IPS-NIHi11 (cell line): ENCODE measurements at regions not wholly inside any gene's neighbourhood (a gene's known extent, or its start where the extent isn't known, plus 50 kb on each side); places are given as distances from the start of the nearest gene placed in this dataset.
A peak's percentile ranks its signal among the peaks of the same experiment; 100 is the strongest.
"Not testable (repeated sequence)": the region's sequence is repeated elsewhere in the genome, so short reads cannot be mapped to it uniquely, and the experiment has no call there.

Source experiments
- DNase-seq: peaks from one replicate; pipeline ENCODE4 v3.0.0; 2012; ENCODE audit warnings: mixed read lengths, low spot score

DNA sequence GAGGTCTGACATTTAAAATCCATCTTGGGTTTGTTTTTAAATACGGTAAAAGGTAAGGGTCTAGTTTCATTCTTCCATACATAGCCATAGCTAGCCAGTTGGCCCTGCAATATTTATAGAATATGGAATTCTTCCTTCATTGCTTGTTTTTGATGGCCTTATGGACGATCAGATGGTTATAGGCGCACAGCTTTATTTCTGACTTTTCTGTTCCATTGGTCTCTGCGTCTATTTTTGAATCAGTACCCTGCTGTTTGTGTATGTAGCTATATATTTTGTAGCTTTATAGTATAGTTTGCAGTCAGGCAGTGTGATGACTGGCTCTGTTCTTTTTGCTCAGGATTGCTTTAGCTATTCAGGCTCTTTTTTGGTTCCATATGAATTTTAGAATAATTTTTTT, 366.8 kb upstream of the MIS18BP1 start:
- DNase-seq, result no peak

- DNase-seq, result no peak
These were observed 357.3 kb upstream of the MIS18BP1 start for GRCh38 chr14:45610318-45610717.

DNA sequence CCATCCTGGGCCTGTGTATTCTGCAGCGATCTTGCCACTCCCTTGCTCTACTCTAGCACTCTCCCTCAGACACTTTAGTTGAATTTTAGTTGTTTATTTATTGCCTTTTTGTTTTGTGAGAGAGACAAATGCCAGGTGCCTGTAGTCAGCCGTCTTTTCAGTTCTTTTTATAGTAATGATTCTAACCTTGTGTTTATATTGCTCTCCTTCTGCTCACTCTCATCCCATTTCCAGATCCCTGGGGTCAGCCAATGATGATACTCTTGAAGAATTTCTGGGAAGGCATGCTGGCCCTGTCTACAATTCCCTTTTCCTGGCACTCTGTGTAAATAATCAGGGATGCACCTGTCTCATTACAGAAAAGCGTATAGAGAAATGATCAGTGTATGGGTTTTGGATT, 334.1 kb upstream of the MIS18BP1 start:
- DNase-seq, result no peak

DNA sequence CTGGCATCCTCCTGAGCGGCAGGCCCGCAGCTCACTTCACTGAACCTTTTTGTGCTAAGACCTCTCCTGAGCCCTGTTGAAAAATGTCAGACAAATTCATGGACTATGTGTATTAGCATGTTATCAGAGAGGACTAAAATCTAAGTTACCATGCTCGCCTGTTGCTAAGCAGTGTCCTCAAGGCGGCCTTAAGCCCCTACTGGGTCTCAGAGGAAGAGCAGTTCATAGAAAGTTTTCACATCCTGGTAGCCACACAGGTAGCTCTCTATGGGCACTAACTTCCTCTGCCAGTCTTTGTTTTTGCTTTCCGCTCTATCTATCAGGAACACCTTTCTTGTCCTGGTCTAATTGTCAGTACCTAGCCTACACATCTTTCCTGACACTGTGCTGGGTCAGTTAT, 306.6 kb upstream of the MIS18BP1 start:
- peak; percentile 13 for DNase-seq

DNA sequence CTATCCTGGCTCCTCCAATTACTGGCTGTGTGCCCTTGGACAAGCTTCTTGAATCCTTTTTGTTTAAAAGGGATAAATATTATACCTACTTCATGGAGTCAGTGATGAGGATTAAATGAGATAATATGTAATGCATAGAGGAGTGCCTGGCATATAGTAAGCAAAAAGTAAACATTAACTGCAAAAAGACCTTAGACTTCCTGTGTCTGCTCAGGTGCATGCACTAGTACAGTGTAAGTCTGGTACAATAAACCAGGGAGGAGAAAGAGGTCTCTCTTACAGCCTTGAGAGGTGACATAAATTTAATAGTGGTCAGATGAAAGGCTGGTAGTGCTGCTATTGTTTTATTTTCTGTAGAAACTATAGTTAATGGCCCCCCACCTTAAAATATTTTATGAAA, 305.2 kb upstream of the MIS18BP1 start:
- DNase-seq, result no peak

DNA sequence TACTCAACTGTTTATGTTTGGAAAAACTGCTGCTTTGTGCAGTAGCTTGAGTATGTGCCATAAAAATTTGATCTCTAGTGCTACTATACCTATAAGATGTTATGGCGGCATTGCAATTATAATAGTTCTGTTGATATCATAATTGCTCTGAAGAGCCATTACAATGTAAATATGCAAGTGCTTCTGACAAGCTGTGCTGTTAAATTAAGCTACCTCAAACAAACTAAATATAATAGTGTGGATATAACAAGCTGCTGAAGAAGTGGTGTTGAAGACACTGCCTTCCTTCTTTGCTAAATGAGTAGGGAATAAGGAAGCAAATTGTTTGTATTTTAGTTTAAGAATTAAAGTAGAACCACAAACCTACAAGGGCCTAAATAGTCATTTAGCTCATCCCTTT, 301.0 kb upstream of the MIS18BP1 start:
- no peak for DNase-seq

GRCh38 chr14:45551240-45551820, 298.3 kb upstream of the MIS18BP1 start:
- not testable (repeated sequence) for DNase-seq

DNA sequence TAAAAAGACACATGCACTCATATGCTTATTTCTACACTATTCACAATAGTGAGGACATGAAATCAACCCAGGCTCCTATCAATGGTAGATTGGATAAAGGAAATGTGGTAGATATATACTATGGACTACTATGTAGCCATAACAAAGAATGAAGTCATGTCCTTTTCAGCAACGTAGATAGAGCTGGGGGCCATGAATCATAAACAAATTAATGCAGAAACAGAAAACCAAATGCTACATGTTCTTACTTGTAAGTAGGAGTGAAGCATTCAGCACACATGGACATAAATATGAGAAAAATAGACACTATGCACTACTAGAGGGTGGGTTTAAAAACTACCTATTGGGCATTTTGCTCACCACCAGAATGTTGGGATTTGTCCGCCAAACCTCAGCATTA, 278.0 kb upstream of the MIS18BP1 start:
- no peak for DNase-seq

DNA sequence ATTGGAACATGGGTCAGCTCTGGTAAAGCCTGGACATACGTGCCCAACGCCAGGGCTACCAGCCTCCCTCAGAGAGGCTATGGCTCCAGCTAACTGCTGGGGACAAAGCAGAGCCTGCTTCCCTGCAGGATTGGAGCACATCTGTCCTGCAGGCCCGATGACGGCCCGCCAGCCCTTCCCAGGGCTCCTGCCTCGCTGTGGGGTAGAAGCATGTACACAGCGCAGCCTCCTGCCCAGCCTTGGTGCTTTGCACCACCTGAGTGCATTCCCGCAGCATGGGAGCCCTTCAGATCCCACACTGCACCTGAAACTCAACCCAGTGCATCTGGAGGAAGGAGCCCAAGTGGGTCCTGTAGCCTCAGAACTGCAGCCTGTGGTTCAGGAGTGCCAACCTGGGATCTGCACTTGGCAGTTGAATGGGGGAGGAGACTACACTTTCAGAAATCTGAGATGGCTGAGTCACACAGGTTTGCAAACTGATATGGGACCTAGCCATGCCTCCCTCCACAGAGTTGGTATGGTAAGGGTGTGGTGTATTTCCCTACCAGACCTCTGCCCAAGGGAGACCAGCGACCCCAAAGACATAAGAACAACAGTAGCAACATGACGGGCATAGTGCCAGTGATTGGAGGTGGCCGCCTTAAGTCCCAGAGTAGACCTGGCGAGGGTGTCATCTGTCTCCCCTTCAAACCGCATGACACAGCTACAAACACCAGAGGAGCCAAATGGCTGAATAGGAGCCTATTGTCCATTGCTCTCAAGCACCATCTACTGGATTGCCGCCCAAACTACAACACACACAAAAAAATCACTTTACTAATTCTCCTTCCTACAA, 273.9 kb upstream of the MIS18BP1 start:
- DNase-seq, result peak; percentile 77

DNA sequence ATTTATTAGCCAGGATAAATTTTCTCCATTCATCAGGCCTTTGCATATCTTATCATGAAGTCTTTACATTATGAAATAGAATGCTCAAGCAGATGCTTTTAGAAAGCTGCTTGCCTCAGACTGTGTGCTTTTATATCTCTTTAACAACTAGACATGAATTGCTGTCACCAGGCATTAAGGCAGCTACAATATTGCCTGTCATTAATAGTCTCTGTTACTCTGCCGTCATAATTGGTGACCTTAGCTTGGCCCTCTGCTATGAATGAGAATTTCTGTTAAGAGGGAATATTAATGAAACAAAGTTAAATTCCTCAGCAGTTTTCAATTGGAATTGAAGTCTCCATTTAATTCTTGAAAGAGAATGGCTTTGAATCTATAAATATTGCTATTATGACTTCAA, 266.8 kb upstream of the MIS18BP1 start:
- DNase-seq, result no peak

DNA sequence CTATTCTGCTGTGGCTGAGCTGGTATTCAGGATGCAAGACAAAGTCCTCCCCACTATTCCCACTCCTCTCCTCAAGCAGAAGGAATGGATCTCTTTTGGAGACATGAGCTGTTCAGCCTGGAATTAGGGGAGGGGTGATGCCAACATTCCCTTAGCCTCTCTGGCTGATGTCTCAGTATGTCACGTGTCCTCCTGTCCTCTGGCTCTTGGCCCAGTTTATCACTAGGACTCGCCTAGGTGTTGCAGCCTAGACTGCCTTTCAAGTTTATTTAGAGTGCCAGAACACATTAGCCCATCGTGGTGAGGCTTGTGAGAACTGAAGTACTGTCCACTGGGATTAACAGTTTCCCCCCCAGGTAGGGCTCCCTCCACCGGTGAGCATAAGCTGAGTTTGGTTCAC, 239.9 kb upstream of the MIS18BP1 start:
- DNase-seq, result no peak

DNA sequence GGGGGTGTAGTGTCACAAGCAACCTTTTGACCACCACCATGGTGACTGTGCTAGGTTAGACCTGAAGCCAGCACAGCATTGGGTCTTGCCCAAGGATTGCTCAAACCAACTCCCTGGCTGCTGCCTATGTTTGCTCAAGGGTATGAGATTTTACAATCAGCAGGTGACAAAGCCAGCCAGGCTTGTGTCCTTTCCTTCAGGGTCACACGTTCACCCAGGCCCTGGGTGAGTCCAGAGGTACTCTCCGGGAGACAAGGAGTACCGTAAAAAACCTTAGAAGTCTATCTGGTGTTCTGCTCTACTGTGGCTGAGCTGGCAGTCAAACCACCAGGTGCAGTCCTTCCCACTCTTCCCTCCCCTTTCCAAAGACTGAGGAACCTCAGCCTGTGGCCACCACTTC, 238.9 kb upstream of the MIS18BP1 start:
- DNase-seq, result no peak

DNA sequence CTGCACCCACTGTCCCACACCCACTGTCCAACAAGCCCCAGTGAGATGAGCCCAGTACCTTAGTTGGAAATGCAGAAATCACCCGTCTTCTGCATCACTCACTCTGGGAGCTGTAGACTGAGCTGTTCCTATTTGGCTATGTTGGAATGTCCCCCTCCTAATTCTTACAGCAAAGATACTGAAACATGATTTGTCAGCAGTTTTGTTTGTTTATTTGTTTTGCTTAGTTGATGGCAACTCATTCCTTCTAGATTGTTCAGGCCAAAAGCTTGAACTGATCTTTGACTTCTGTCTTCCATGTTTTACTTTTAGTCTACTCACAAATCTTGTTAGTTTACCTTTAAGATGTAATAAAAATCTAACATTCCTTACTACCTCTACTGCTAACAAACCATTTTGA, 233.6 kb upstream of the MIS18BP1 start:
- no peak for DNase-seq

DNA sequence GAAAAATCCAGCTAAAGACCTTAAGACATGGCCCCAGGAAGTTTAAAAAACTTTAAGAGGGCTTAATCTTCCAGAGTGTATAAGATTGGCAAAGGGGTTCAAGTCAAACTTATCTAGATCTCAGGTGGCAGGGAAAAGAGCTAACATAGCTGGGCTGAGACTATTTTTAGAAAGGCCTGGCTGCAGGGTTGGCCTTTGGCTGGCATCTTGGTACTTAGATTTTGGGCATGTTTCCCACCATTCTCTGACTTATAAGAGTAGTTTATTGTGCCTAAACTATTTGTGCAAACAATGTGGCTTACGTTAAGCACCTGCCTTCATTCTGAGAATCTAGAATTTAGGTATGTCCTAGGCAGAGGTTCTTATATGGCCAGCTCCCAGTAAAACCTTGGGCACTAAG, 214.0 kb upstream of the MIS18BP1 start:
- no peak for DNase-seq

DNA sequence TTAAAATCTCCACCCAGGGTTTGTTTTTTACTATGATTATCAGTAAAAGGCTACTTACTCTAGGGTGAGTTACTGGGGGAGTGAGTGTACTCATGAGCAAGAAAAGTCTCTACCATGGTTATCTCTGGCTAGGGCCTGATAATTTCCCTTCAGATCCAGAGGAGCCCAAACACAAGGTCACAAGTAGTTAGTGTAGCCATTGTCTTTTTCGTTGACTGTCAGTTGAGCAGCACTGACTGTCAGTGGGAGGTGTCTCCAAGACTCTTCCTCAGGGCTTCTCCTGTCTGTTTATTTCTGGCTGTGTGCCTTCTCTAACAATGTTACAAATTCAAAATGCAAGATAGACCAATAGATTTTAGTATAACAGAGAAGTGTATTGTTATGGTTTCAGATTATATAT, 181.2 kb upstream of the MIS18BP1 start:
- no peak for DNase-seq

DNA sequence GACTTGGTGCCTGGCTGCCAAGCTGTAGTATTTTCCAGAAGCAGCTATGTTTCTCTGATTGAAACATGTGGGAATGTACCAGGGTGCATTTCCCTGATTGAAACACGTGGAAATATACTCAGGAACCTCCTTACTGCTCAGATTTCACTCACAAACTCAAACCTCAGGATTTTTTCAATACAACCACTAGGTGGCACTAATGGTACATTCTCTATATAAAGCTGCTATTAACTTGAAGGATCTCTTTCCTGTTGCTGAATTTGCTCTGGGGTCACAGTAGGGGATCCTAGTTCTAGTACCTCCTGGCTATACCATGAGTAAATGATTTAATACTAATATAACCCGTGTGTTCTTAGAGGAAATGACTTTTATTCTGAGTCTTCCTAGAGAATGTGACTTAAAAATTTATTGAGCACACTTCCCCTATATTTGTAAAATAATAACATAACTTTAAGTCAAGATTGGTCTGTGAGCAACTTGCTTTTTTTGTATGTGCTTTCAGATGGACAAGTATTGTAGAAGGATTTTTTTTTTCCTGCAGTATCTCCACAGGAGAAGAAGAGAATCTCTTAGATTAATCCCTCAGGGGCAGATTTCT, 173.8 kb upstream of the MIS18BP1 start:
- peak; percentile 62 for DNase-seq

DNA sequence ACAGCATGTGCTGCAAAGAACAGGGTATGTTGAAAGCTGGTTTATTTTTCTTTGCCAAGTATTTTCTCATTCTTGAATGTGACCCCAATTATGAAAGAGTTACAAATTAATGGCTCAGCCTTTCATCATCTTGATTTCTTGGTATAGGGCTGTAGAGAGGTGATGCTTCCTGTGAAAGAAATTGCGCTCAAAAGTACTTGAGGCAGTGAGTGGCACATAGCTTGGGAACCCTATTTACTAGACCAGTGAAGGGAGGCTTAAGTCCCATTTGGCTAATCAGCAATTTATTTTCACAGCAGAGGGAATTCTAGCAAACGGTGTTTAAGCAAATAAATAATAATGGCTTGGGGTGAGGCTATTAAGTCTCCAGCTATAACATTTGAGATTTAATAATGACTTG, 153.9 kb upstream of the MIS18BP1 start:
- DNase-seq, result no peak

DNA sequence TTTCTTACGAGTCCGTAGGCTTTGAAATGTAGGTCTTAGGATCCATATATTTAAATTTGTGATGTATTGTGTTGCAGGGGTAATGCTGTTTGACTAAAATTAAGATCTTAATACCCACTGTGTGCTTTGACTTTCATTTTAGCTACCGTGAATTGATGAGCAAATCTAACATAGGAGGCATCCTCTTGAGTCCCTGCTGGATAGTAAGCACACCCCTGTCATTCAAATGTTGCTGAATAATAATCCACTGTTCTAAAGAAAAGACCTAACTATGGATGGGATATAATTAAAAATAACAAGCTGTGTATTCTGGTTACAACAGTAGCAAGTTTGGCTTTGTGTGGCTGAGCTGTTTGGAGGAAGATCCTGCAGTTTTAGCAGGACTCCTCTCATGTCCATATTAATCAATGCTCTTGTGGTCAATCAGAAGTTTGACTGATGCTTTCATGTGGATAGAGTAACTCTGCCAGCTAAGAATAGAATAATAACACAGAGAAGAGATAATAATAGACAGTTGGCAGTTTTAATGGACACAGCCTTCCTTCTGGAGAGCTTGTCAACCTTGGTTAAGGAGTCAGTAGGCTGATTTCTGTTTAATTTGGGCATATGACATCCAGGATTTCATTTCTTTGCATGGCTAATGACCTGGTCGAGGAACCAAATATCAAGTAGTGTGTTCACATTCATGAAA, 148.1 kb upstream of the MIS18BP1 start:
- DNase-seq, result no peak

- DNase-seq, result no peak
These were observed 147.5 kb upstream of the MIS18BP1 start for GRCh38 chr14:45400509-45400908.

DNA sequence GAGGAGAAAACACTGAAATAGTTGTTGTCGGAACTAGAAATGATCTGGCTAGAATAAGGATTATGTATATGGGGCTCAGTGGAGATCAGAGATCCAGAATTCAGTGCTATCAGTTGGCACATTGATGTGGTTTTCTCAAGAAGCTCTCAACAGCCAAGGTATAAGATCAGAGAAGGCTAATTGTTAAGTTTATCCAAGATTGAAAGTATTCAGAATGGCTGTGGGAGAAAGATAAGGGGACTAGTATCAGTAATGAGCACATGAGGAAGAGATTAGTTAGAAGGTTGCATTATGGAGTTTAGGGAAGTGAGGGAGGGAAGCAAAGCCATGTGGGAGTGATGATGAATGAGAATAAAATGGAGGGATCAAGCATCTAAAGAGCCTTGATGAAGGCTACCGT, 128.1 kb upstream of the MIS18BP1 start:
- DNase-seq, result no peak

- DNase-seq, result no peak
These were observed 124.2 kb upstream of the MIS18BP1 start for GRCh38 chr14:45377166-45377565.

GRCh38 chr14:45373877-45374276, 120.9 kb upstream of the MIS18BP1 start:
- no peak for DNase-seq

GRCh38 chr14:45364565-45365156, 111.7 kb upstream of the MIS18BP1 start:
- peak; percentile 14 for DNase-seq
